ENCODE measurements at regions not wholly inside any gene's neighbourhood (a gene's known extent, or its start where the extent isn't known, plus 50 kb on each side); places are given as distances from the start of the nearest gene placed in this dataset.
"Not testable (repeated sequence)": the region's sequence is repeated elsewhere in the genome, so short reads cannot be mapped to it uniquely, and the experiment has no call there.

- no peak for DNase-seq (ENCODE audit: low spot score)
Measured at GRCh38 chr20:29296256-29297230, 1960.9 kb upstream of the DEFB115 start.

- DNase-seq (ENCODE audit: low spot score) = no peak
Measured at GRCh38 chr20:29297411-29298270, 1959.8 kb upstream of the DEFB115 start.

- no peak for DNase-seq (ENCODE audit: low spot score)
Measured at GRCh38 chr20:29298271-29298590, 1959.2 kb upstream of the DEFB115 start.

GRCh38 chr20:29298759-29299613, 1958.5 kb upstream of the DEFB115 start:
- DNase-seq (ENCODE audit: low spot score) = no peak

- no peak for DNase-seq (ENCODE audit: low spot score)
Measured at GRCh38 chr20:29299811-29300578, 1957.5 kb upstream of the DEFB115 start.

GRCh38 chr20:29300579-29301551, 1956.6 kb upstream of the DEFB115 start:
- no peak for DNase-seq (ENCODE audit: low spot score)

GRCh38 chr20:29301624-29302259, 1955.7 kb upstream of the DEFB115 start:
- no peak for DNase-seq (ENCODE audit: low spot score)

GRCh38 chr20:29302979-29303644, 1954.4 kb upstream of the DEFB115 start:
- DNase-seq (ENCODE audit: low spot score) = no peak

- no peak for DNase-seq (ENCODE audit: low spot score)
Measured at GRCh38 chr20:29306390-29307072, 1950.9 kb upstream of the DEFB115 start.

- DNase-seq (ENCODE audit: low spot score) = not testable (repeated sequence)
Measured at GRCh38 chr20:29307484-29307883, 1950.0 kb upstream of the DEFB115 start.

- DNase-seq (ENCODE audit: low spot score) = not testable (repeated sequence)
Measured at GRCh38 chr20:29308956-29309355, 1948.5 kb upstream of the DEFB115 start.

GRCh38 chr20:29309481-29309880, 1948.0 kb upstream of the DEFB115 start:
- not testable (repeated sequence) for DNase-seq (ENCODE audit: low spot score)

GRCh38 chr20:29311046-29311445, 1946.4 kb upstream of the DEFB115 start:
- not testable (repeated sequence) for DNase-seq (ENCODE audit: low spot score)

GRCh38 chr20:29312679-29313078, 1944.8 kb upstream of the DEFB115 start:
- not testable (repeated sequence) for DNase-seq (ENCODE audit: low spot score)

- no peak for DNase-seq (ENCODE audit: low spot score)
Measured at GRCh38 chr20:29313481-29313880, 1944.0 kb upstream of the DEFB115 start.

GRCh38 chr20:29314294-29314693, 1943.2 kb upstream of the DEFB115 start:
- DNase-seq (ENCODE audit: low spot score) = no peak

- no peak for DNase-seq (ENCODE audit: low spot score)
Measured at GRCh38 chr20:29318871-29319461, 1938.5 kb upstream of the DEFB115 start.

- no peak for DNase-seq (ENCODE audit: low spot score)
Measured at GRCh38 chr20:29319725-29320124, 1937.7 kb upstream of the DEFB115 start.

All from germinal center (tissue), 1 donor.